ENCODE measurements at regions not wholly inside any gene's neighbourhood (a gene's known extent, or its start where the extent isn't known, plus 50 kb on each side); places are given as distances from the start of the nearest gene placed in this dataset.

DNA sequence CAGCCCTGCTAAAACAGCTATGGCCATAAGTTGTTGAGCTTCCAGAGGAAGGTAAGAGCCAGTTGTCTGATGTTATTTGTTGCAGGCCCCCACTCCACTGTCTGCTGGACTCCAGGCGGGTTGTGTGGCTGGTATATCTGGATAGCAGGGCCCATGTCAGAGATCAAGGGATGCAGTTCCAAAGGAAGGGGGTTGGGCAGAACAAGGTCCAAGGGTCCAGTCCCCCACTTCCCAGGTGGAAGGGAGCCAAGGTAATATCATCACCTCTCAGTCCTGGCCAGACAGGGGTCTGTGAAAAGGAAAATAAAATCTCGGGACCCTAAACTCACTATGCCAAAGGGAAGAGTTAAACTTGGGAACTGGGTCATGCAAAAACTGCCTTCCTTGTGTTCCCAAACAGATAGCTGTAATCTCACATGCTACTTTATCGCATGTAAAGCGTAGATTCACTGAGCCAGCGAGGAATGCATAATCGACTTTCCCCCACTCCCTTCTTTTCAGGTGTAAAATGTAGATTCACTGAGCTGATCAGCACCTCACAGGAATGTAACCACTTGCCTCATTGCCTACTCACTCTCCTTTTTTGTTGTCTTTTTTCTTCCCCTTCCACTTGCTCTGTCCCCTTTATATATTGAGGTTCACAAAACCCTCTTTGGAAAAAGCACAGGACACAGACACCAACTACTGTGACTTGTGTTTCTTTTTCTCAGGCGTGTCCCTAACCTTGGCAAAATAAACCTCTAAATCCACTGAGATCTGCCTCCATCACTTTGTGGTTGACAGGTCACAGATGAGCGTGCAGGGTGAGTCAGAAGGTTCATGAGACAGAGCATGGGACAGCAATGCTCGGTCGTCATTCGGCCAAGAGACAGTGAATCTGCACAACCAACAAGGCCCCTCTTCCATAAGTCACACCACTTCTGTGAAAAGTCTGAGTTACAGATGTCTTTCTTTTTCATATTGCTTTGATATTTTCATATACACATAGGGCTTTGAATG, 255.3 kb upstream of the SIX2 start:
- TF ChIP-seq, protein P1, sequence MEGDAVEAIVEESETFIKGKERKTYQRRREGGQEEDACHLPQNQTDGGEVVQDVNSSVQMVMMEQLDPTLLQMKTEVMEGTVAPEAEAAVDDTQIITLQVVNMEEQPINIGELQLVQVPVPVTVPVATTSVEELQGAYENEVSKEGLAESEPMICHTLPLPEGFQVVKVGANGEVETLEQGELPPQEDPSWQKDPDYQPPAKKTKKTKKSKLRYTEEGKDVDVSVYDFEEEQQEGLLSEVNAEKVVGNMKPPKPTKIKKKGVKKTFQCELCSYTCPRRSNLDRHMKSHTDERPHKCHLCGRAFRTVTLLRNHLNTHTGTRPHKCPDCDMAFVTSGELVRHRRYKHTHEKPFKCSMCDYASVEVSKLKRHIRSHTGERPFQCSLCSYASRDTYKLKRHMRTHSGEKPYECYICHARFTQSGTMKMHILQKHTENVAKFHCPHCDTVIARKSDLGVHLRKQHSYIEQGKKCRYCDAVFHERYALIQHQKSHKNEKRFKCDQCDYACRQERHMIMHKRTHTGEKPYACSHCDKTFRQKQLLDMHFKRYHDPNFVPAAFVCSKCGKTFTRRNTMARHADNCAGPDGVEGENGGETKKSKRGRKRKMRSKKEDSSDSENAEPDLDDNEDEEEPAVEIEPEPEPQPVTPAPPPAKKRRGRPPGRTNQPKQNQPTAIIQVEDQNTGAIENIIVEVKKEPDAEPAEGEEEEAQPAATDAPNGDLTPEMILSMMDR (IDR thresholded peaks at IDR 0.05): no peak
- no peak for TF ChIP-seq POLR2A (IDR thresholded peaks at IDR 0.05)

All from esophagus squamous epithelium (tissue), 4 donors.